HL-60 (cell line): ENCODE measurements at regions not wholly inside any gene's neighbourhood (a gene's known extent, or its start where the extent isn't known, plus 50 kb on each side); places are given as distances from the start of the nearest gene placed in this dataset.
"Not testable (repeated sequence)": the region's sequence is repeated elsewhere in the genome, so short reads cannot be mapped to it uniquely, and the experiment has no call there.

Experiments
- DNase-seq, 2 experiments: peaks; one replicate each; pipeline ENCODE4 v3.0.0-alpha.2; 2010 to 2020; ENCODE audit warnings: low read depth in 1 of 2, low spot score in 1 of 2
- H3K27ac ChIP-seq: fragments of 250-450 bp; sonication (Bioruptor Pico); replicated peaks from 2 replicates; pipeline ENCODE4 v1.5.1; 2020; ENCODE audit warnings: mild to moderate bottlenecking, moderate library complexity
- H3K27me3 ChIP-seq: fragments of 250-450 bp; sonication (Bioruptor Pico); 2 replicates; pipeline ENCODE4 v1.5.1; 2021; ENCODE audit warnings: mild to moderate bottlenecking, moderate library complexity; ENCODE audit not compliant: insufficient read depth, poor library complexity, severe bottlenecking
- H3K4me3 ChIP-seq: replicated peaks from 2 replicates; pipeline ENCODE4 v1.5.1; 2011; ENCODE audit warnings: mild to moderate bottlenecking, control low read depth, low read length; ENCODE audit not compliant: insufficient read depth
- CTCF ChIP-seq: IDR thresholded peaks from one replicate; pipeline ENCODE4 v1.5.1; 2011; ENCODE audit warnings: low read length, control low read depth, inconsistent platforms; ENCODE audit not compliant: insufficient read depth
- GABPA ChIP-seq: IDR thresholded peaks from 2 replicates; pipeline ENCODE4 v1.6.1; 2012; ENCODE audit warnings: low read depth
- POLR2AphosphoS5 ChIP-seq: IDR thresholded peaks from 2 replicates; pipeline ENCODE4 v1.6.1; 2012; ENCODE audit warnings: low read depth
- REST ChIP-seq: IDR thresholded peaks from 2 replicates; pipeline ENCODE4 v1.6.1; 2012; ENCODE audit warnings: low read depth; ENCODE audit not compliant: insufficient replicate concordance
- SPI1 ChIP-seq: IDR thresholded peaks from 2 replicates; pipeline ENCODE4 v1.6.1; 2012; ENCODE audit warnings: low read depth, mild to moderate bottlenecking, borderline replicate concordance

GRCh38 chr17:22373911-22374310, 681.6 kb downstream of the KCNJ18 start:
- Histone ChIP-seq H3K4me3 (no peak overlapping the region), H3K27ac (no peak overlapping the region), H3K27me3 (no peaks in the 10 kb centered on the region)
- DNase-seq: no peak
- no peak for TF ChIP-seq GABPA
- TF ChIP-seq REST: no peak
- TF ChIP-seq CTCF: no peak

- TF ChIP-seq CTCF: no peak
- TF ChIP-seq GABPA: no peak
- TF ChIP-seq SPI1: no peak
- TF ChIP-seq REST: no peak
- TF ChIP-seq POLR2AphosphoS5: no peak
- H3K4me3 ChIP-seq: no peak overlapping the region
- no peak for DNase-seq
These were observed 682.4 kb downstream of the KCNJ18 start for GRCh38 chr17:22374741-22375140.

GRCh38 chr17:22376747-22377146, 684.4 kb downstream of the KCNJ18 start:
- not testable (repeated sequence) for H3K4me3 ChIP-seq, DNase-seq, H3K27me3 ChIP-seq, H3K27ac ChIP-seq

More at GRCh38 chr17:22374741-22375140, 682.4 kb downstream of the KCNJ18 start:
- Histone ChIP-seq H3K27me3 (no peaks in the 10 kb centered on the region), H3K27ac (no peak overlapping the region)

- not testable (repeated sequence) for H3K27ac ChIP-seq, H3K4me3 ChIP-seq, DNase-seq, H3K27me3 ChIP-seq
These were observed 686.4 kb downstream of the KCNJ18 start for GRCh38 chr17:22378748-22379147.

GRCh38 chr17:22381589-22381988, 689.3 kb downstream of the KCNJ18 start:
- H3K27ac ChIP-seq, DNase-seq, H3K27me3 ChIP-seq, H3K4me3 ChIP-seq: not testable (repeated sequence)

GRCh38 chr17:22383772-22384460, 691.6 kb downstream of the KCNJ18 start:
- not testable (repeated sequence) for H3K4me3 ChIP-seq, DNase-seq, H3K27me3 ChIP-seq, H3K27ac ChIP-seq

GRCh38 chr17:22384461-22384800, 692.1 kb downstream of the KCNJ18 start:
- H3K27me3 ChIP-seq, H3K27ac ChIP-seq, DNase-seq, H3K4me3 ChIP-seq: not testable (repeated sequence)

- not testable (repeated sequence) for H3K27me3 ChIP-seq, H3K27ac ChIP-seq, H3K4me3 ChIP-seq, DNase-seq
These were observed 706.1 kb downstream of the KCNJ18 start for GRCh38 chr17:22398446-22398845.

GRCh38 chr17:22399037-22399436, 706.7 kb downstream of the KCNJ18 start:
- not testable (repeated sequence) for H3K27me3 ChIP-seq, DNase-seq, H3K4me3 ChIP-seq, H3K27ac ChIP-seq
